NCI-H2196 treated with DMSO at 0.1 percent for 48 hours (cell line): ENCODE measurements at regions not wholly inside any gene's neighbourhood (a gene's known extent, or its start where the extent isn't known, plus 50 kb on each side); places are given as distances from the start of the nearest gene placed in this dataset.
"Not testable (repeated sequence)": the region's sequence is repeated elsewhere in the genome, so short reads cannot be mapped to it uniquely, and the experiment has no call there.

Experiments
- DNase-seq: peaks from one replicate; lab custom pipeline; 2025; ENCODE audit not compliant: unreplicated experiment; lab: John Stamatoyannopoulos, UW

GRCh38 chr6:71832110-71832764, 54.1 kb upstream of the RIMS1 start:
- DNase-seq: not testable (repeated sequence)
